GM12873 (cell line): ENCODE measurements at regions not wholly inside any gene's neighbourhood (a gene's known extent, or its start where the extent isn't known, plus 50 kb on each side); places are given as distances from the start of the nearest gene placed in this dataset.

Experiments used
- CTCF ChIP-seq: IDR thresholded peaks from 2 replicates; pipeline ENCODE4 v1.5.1; 2012; ENCODE audit warnings: low read depth, mild to moderate bottlenecking, moderate library complexity, low read length, control low read depth; ENCODE audit not compliant: insufficient read depth; ENCODE audit errors: missing control alignments

GRCh38 chr10:53111529-53111928 is 338.9 kb upstream of the MBL2 start:
- TF ChIP-seq CTCF: no peak

GRCh38 chr10:53109320-53109719 is 336.7 kb upstream of the MBL2 start:
- TF ChIP-seq CTCF: no peak

GRCh38 chr10:53108317-53108934 is 335.8 kb upstream of the MBL2 start:
- TF ChIP-seq CTCF: no peak

GRCh38 chr10:53107711-53108110 is 335.1 kb upstream of the MBL2 start:
- no peak for TF ChIP-seq CTCF

GRCh38 chr10:53102424-53102823 is 329.8 kb upstream of the MBL2 start:
- no peak for TF ChIP-seq CTCF

- no peak for TF ChIP-seq CTCF
These were observed 321.3 kb upstream of the MBL2 start for GRCh38 chr10:53093878-53094277.

- no peak for TF ChIP-seq CTCF
These were observed 319.0 kb upstream of the MBL2 start for GRCh38 chr10:53091574-53091973.

GRCh38 chr10:53088961-53089360 is 316.4 kb upstream of the MBL2 start:
- TF ChIP-seq CTCF: no peak
